H9 (cell line): ENCODE measurements at regions not wholly inside any gene's neighbourhood (a gene's known extent, or its start where the extent isn't known, plus 50 kb on each side); places are given as distances from the start of the nearest gene placed in this dataset.

Source experiments
- DNase-seq: peaks from one replicate; pipeline ENCODE4 v3.0.0-alpha.2; 2017
- H2AFZ ChIP-seq: one replicate; pipeline ENCODE4 v1.6.1; 2013; ENCODE audit warnings: mild to moderate bottlenecking, low read length, control low read depth, moderate library complexity
- H2AK5ac ChIP-seq: 2 replicates; pipeline ENCODE4 v1.6.1; 2013; ENCODE audit warnings: low read length, control low read depth, mixed read lengths; ENCODE audit not compliant: insufficient read length
- H2BK120ac ChIP-seq: one replicate; pipeline ENCODE4 v1.6.1; 2013; ENCODE audit warnings: low read depth, mild to moderate bottlenecking, low read length, control low read depth, inconsistent platforms; ENCODE audit not compliant: poor library complexity, severe bottlenecking
- H2BK12ac ChIP-seq: 2 replicates; pipeline ENCODE4 v1.6.1; 2013; ENCODE audit warnings: low read length, control low read depth, mixed read lengths, low read depth; ENCODE audit not compliant: insufficient read length
- H2BK15ac ChIP-seq: 2 replicates; pipeline ENCODE4 v1.6.1; 2013; ENCODE audit warnings: low read depth, low read length, control low read depth
- H2BK20ac ChIP-seq: one replicate; pipeline ENCODE4 v1.6.1; 2013; ENCODE audit warnings: low read depth, mild to moderate bottlenecking, low read length, control low read depth, inconsistent platforms; ENCODE audit not compliant: poor library complexity, severe bottlenecking
- H2BK5ac ChIP-seq: 2 replicates; pipeline ENCODE4 v1.6.1; 2013; ENCODE audit warnings: low read length, control low read depth, mixed read lengths; ENCODE audit not compliant: insufficient read length
- H3K14ac ChIP-seq: 2 replicates; pipeline ENCODE4 v1.6.1; 2013; ENCODE audit warnings: low read length, control low read depth; ENCODE audit not compliant: insufficient read depth
- H3K18ac ChIP-seq: 2 replicates; pipeline ENCODE4 v1.6.1; 2013; ENCODE audit warnings: low read depth, mild to moderate bottlenecking, mixed read lengths, low read length, control low read depth; ENCODE audit not compliant: insufficient read length
- H3K23ac ChIP-seq: 2 replicates; pipeline ENCODE4 v1.6.1; 2013; ENCODE audit warnings: low read length, control low read depth, mixed read lengths, low read depth; ENCODE audit not compliant: insufficient read length
- H3K23me2 ChIP-seq: 2 replicates; pipeline ENCODE4 v1.6.1; 2013; ENCODE audit warnings: low read depth, mild to moderate bottlenecking, mixed read lengths, low read length, control low read depth; ENCODE audit not compliant: insufficient read length, poor library complexity, severe bottlenecking
- H3K27ac ChIP-seq: 2 replicates; pipeline ENCODE4 v1.5.1; 2013; ENCODE audit warnings: low read length, control low read depth, mixed read lengths, low read depth; ENCODE audit not compliant: insufficient read length
- H3K27me3 ChIP-seq: 2 replicates; pipeline ENCODE4 v1.6.1; 2013; ENCODE audit warnings: low read length, control low read depth, inconsistent platforms; ENCODE audit not compliant: insufficient read depth
- H3K4ac ChIP-seq: 2 replicates; pipeline ENCODE4 v1.6.1; 2013; ENCODE audit warnings: low read depth, mild to moderate bottlenecking, control low read depth, inconsistent platforms, low read length, moderate library complexity
- H3K4me1 ChIP-seq: 2 replicates; pipeline ENCODE4 v1.6.1; 2013; ENCODE audit warnings: low read length, control low read depth, inconsistent platforms; ENCODE audit not compliant: insufficient read depth
- H3K4me2 ChIP-seq: 2 replicates; pipeline ENCODE4 v1.6.1; 2013; ENCODE audit warnings: low read length, control low read depth, mixed read lengths; ENCODE audit not compliant: insufficient read length, insufficient read depth
- H3K56ac ChIP-seq: 2 replicates; pipeline ENCODE4 v1.6.1; 2013; ENCODE audit warnings: low read depth, mild to moderate bottlenecking, mixed read lengths, low read length, control low read depth; ENCODE audit not compliant: insufficient read length
- H3K79me1 ChIP-seq: 2 replicates; pipeline ENCODE4 v1.6.1; 2013; ENCODE audit warnings: low read depth, mild to moderate bottlenecking, moderate library complexity, low read length, control low read depth, inconsistent platforms; ENCODE audit not compliant: insufficient read depth, poor library complexity, severe bottlenecking
- H3K79me2 ChIP-seq: 2 replicates; pipeline ENCODE4 v1.6.1; 2013; ENCODE audit warnings: low read length, control low read depth, inconsistent platforms; ENCODE audit not compliant: insufficient read depth
- H3K9ac ChIP-seq: 2 replicates; pipeline ENCODE4 v1.6.1; 2013; ENCODE audit warnings: low read length, control low read depth, mixed read lengths; ENCODE audit not compliant: insufficient read length; ENCODE audit errors: extremely low read depth
- H3K9me3 ChIP-seq: one replicate; pipeline ENCODE4 v1.6.1; 2013; ENCODE audit warnings: low read depth, low read length, inconsistent platforms; ENCODE audit not compliant: control insufficient read depth
- H3T11ph ChIP-seq: one replicate; pipeline ENCODE4 v1.6.1; 2013; ENCODE audit warnings: mild to moderate bottlenecking, low read length, control low read depth, inconsistent platforms
- H4K20me1 ChIP-seq: one replicate; pipeline ENCODE4 v1.6.1; 2013; ENCODE audit not compliant: control insufficient read depth, insufficient read length, insufficient read depth
- H4K5ac ChIP-seq: 2 replicates; pipeline ENCODE4 v1.6.1; 2013; ENCODE audit warnings: low read depth, mild to moderate bottlenecking, mixed read lengths, low read length, control low read depth; ENCODE audit not compliant: insufficient read length
- H4K8ac ChIP-seq: replicated peaks from 2 replicates; pipeline ENCODE4 v1.6.1; 2013; ENCODE audit warnings: low read length, control low read depth, mixed read lengths, low read depth; ENCODE audit not compliant: insufficient read length
- H4K91ac ChIP-seq: 2 replicates; pipeline ENCODE4 v1.6.1; 2013; ENCODE audit warnings: low read depth, mild to moderate bottlenecking, moderate library complexity, mixed read lengths, low read length, control low read depth; ENCODE audit not compliant: insufficient read length
- H3K27ac Mint-ChIP-seq, 3 experiments: 2 replicates in 2 of 3; 3 replicates in 1 of 3; pipeline ENCODE4 v1.8.0; 2020 to 2021; ENCODE audit warnings: mixed read lengths in 3 of 3, mild to moderate bottlenecking in 1 of 3, moderate library complexity in 1 of 3
- H3K27me3 Mint-ChIP-seq: 2 replicates; pipeline ENCODE4 v1.8.0; 2021; ENCODE audit warnings: low read depth, mild to moderate bottlenecking, moderate library complexity, mixed read lengths
- H3K36me3 Mint-ChIP-seq, 3 experiments: 2 replicates in 2 of 3; 3 replicates in 1 of 3; pipeline ENCODE4 v1.8.0; 2020 to 2021; ENCODE audit warnings: low read depth in 3 of 3, mixed read lengths in 3 of 3; ENCODE audit not compliant: insufficient read depth in 1 of 3
- H3K4me1 Mint-ChIP-seq, 2 experiments: 2 replicates each; pipeline ENCODE4 v1.8.0; 2020; ENCODE audit warnings: mixed read lengths in 2 of 2
- H3K4me3 Mint-ChIP-seq, 2 experiments: 2 replicates in 1 of 2; 3 replicates in 1 of 2; pipeline ENCODE4 v1.8.0; 2020 to 2021; ENCODE audit warnings: mild to moderate bottlenecking in 2 of 2, mixed read lengths in 2 of 2, moderate library complexity in 1 of 2
- H3K9me3 Mint-ChIP-seq, 2 experiments: 2 replicates in 1 of 2; 3 replicates in 1 of 2; pipeline ENCODE4 v1.8.0; 2020; ENCODE audit warnings: mild to moderate bottlenecking in 2 of 2, mixed read lengths in 2 of 2, moderate library complexity in 1 of 2
- TF ChIP-seq, protein P1 (sequence below): fragments of 200-600 bp; sonication (generic); conservative IDR thresholded peaks from 3 replicates; pipeline ENCODE4 v1.8.0; 2021; ENCODE audit warnings: antibody characterized with exemption, mild to moderate bottlenecking

DNA sequence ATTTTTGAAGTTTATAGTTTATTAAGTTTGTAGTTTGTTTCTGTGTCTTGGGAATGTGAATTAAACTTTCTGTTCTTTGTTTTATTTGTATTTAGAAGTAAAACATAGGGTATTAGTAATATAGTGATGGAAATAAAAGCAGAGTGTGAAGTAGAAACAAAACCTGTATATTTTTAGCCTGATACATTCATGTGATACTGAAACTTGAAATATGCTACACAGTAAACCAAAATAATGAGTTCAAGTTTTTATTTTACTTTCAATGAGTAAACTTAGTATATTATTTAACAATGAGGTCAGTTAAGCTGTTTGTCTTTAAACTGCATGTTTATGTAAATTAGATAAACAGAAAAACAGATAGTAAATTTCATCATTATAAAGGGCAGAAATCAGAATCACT is 1592.6 kb downstream of the GRIK2 start:
- Histone ChIP-seq H3K27me3 (no peaks in the 10 kb centered on the region), H2BK5ac (no peak overlapping the region), H3K18ac (no peak overlapping the region), H3K9me3 (no peaks in the 10 kb centered on the region), H4K8ac (no peak overlapping the region), H3K23ac (no peak overlapping the region), H3T11ph (no peak overlapping the region), H3K79me2 (no peaks in the 10 kb centered on the region), H3K9ac (no peak overlapping the region), H4K20me1 (no peaks in the 10 kb centered on the region), H4K5ac (no peak overlapping the region), H3K4ac (no peak overlapping the region), H3K23me2 (no peaks in the 10 kb centered on the region), H3K4me2 (no peak overlapping the region), H2BK15ac (no peak overlapping the region), H4K91ac (no peak overlapping the region), H2BK20ac (no peak overlapping the region), H2AK5ac (no peak overlapping the region), H3K56ac (no peak overlapping the region), H2AFZ (no peak overlapping the region), H3K4me1 (no peaks in the 10 kb centered on the region), H2BK12ac (no peak overlapping the region), H3K79me1 (no peaks in the 10 kb centered on the region), H2BK120ac (no peak overlapping the region), H3K14ac (no peak overlapping the region), H3K27ac (no peak overlapping the region)
- Mint-ChIP-seq H3K36me3 (no peaks in the 10 kb centered on the region), H3K27ac (no peak overlapping the region), H3K9me3 (no peaks in the 10 kb centered on the region), H3K27me3 (no peaks in the 10 kb centered on the region), H3K4me1 (peaks cover 9 to 14% of the 10 kb centered on the region in 2 experiments; a peak in 2 of 4 replicates), H3K4me3 (no peak overlapping the region)
- TF ChIP-seq, protein P1, sequence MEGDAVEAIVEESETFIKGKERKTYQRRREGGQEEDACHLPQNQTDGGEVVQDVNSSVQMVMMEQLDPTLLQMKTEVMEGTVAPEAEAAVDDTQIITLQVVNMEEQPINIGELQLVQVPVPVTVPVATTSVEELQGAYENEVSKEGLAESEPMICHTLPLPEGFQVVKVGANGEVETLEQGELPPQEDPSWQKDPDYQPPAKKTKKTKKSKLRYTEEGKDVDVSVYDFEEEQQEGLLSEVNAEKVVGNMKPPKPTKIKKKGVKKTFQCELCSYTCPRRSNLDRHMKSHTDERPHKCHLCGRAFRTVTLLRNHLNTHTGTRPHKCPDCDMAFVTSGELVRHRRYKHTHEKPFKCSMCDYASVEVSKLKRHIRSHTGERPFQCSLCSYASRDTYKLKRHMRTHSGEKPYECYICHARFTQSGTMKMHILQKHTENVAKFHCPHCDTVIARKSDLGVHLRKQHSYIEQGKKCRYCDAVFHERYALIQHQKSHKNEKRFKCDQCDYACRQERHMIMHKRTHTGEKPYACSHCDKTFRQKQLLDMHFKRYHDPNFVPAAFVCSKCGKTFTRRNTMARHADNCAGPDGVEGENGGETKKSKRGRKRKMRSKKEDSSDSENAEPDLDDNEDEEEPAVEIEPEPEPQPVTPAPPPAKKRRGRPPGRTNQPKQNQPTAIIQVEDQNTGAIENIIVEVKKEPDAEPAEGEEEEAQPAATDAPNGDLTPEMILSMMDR = no peak
- DNase-seq = no peak
